ENCODE measurements at regions not wholly inside any gene's neighbourhood (a gene's known extent, or its start where the extent isn't known, plus 50 kb on each side); places are given as distances from the start of the nearest gene placed in this dataset.
A peak's percentile ranks its signal among the peaks of the same experiment; 100 is the strongest.

DNA sequence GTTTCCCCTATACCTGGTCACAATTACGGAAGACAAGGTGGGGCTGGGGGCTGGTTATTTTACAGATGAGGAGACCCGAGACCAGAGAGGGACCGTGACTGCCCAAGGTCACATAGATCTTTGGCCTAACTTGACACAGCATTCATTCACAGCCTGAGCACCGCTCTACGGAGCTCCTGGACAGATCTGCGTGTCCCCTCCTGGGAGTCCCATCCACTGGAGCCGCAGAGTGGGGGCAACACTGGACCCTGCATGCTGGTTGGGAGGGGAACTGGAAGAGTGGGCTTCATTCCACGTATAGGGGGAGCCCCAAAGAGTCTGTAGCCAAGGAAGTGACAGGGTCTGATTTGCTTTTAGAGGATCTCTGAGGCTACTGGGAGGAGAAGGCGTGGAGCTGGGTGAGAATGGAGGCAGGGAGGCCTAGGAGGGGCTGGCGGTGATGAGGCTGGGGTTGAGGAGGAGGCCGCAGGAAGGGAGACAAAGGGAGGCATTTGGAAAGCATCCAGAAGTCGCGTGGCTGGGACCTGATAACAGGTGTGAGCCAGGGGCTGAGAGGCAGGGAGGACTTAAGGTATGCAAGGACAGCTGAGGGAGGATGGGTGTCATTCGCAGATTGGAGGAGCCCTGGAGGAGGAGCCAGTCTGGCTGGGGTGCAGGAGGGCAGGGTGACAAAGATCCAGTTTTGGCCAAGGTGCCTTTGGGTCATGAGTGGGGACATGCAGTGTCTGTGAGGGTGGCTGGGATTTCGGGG lies 64.3 kb upstream of the IER5L start:
- no peaks in the 10 kb centered on the region for H3K36me3 ChIP-seq (ENCODE audit: control insufficient read depth, insufficient read depth, low read length)
- TF ChIP-seq, protein P1, sequence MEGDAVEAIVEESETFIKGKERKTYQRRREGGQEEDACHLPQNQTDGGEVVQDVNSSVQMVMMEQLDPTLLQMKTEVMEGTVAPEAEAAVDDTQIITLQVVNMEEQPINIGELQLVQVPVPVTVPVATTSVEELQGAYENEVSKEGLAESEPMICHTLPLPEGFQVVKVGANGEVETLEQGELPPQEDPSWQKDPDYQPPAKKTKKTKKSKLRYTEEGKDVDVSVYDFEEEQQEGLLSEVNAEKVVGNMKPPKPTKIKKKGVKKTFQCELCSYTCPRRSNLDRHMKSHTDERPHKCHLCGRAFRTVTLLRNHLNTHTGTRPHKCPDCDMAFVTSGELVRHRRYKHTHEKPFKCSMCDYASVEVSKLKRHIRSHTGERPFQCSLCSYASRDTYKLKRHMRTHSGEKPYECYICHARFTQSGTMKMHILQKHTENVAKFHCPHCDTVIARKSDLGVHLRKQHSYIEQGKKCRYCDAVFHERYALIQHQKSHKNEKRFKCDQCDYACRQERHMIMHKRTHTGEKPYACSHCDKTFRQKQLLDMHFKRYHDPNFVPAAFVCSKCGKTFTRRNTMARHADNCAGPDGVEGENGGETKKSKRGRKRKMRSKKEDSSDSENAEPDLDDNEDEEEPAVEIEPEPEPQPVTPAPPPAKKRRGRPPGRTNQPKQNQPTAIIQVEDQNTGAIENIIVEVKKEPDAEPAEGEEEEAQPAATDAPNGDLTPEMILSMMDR (IDR thresholded peaks at IDR 0.05): no peak
- H3K4me1 ChIP-seq (ENCODE audit: control insufficient read depth, insufficient read depth, low read length): peaks cover 6% of the 10 kb centered on the region
- Mint-ChIP-seq H3K9me3 (no peaks in the 10 kb centered on the region), H3K27ac (no peak overlapping the region), H3K4me3 (no peak overlapping the region), H3K27me3 (ENCODE audit: low read depth in 2 of 2) (no peaks in the 10 kb centered on the region), H3K36me3 (no peaks in the 10 kb centered on the region), H3K4me1 (peaks cover 0 to 10% of the 10 kb centered on the region in 2 donors)
- H3K27ac ChIP-seq (ENCODE audit: low read length): no peak overlapping the region
- no peaks in the 10 kb centered on the region for H3K9me3 ChIP-seq (ENCODE audit: control insufficient read depth, insufficient read depth, low read length)
- intact Hi-C loops (cut with micrococcal nuclease): no loop called here
- DNase-seq: no peak
- no peak overlapping the region for H3K4me3 ChIP-seq (ENCODE audit: low read length)
- WGBS (ENCODE audit: insufficient coverage): 93% methylated on average over 15 of the region's 15 CpGs
- H3K27me3 ChIP-seq (ENCODE audit: control insufficient read depth, insufficient read depth, low read length): no peaks in the 10 kb centered on the region
- peak in 1 of 3 donors; percentile 27 for ATAC-seq

DNA sequence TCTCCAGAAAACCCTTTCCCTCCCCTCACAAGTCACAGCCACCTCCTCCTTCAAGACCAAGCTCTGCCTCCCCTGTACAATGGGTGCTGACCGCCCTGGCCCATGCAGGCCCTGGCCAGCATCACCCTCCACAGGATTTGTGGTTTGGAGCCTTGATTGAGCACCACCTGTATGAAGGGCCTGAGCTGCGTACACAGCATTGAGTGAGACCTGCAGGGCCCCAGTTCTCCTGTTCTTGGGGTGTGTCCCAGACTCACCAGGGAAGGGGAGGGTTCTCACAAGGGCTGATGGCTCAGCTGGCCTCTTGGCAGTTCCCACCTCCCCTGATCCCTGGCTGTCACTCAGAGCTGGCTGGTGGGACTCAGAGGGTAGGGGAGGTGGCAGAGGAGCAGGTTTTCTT lies 63.7 kb upstream of the IER5L start:
- Histone ChIP-seq H3K9me3 (ENCODE audit: control insufficient read depth, insufficient read depth, low read length) (no peaks in the 10 kb centered on the region), H3K27me3 (ENCODE audit: control insufficient read depth, insufficient read depth, low read length) (no peaks in the 10 kb centered on the region), H3K4me3 (ENCODE audit: low read length) (no peak overlapping the region), H3K4me1 (ENCODE audit: control insufficient read depth, insufficient read depth, low read length) (peaks cover 12% of the 10 kb centered on the region), H3K36me3 (ENCODE audit: control insufficient read depth, insufficient read depth, low read length) (no peaks in the 10 kb centered on the region), H3K27ac (ENCODE audit: low read length) (no peak overlapping the region)
- Mint-ChIP-seq H3K4me3 (no peak overlapping the region), H3K36me3 (no peaks in the 10 kb centered on the region), H3K27ac (no peak overlapping the region), H3K27me3 (ENCODE audit: low read depth in 2 of 2) (no peaks in the 10 kb centered on the region), H3K9me3 (no peaks in the 10 kb centered on the region), H3K4me1 (peaks cover 0 to 17% of the 10 kb centered on the region in 2 donors)
- no peak for ATAC-seq
- 89% methylated on average over 2 of the region's 2 CpGs for WGBS (ENCODE audit: insufficient coverage)
- intact Hi-C loops (cut with micrococcal nuclease): no loop called here
- no peak for DNase-seq
- TF ChIP-seq, protein P1 (IDR thresholded peaks at IDR 0.05): no peak

DNA sequence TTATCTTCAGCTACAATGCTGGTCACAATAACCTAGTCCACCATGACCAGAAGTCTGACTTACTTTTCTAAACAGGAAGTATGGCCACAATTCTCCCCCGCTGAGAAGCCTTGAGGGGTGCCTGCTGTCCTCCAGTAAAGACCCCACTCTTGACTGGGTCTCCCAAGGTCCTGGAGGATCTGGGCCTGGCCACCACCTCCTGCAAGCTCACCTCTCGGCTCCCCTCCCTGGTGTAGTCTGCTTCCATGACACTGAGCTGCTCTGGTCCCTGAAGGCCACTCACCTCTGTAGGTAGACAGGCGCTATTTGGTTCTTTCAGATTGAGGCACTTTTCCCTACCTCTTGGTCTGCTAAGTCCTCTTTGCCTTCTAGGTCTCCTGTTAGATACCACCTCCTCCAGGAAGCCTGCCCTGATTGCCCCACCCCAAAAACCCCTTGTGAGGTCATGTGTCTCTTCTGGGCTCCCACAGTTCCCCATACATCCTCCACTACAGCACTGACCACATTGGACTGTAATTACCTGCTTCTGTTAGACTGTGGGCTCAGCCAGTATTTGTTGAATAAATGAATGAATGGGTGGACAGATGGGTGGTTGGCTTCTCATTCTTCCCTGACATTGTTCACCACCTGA lies 62.6 kb upstream of the IER5L start:
- Mint-ChIP-seq H3K27ac (no peak overlapping the region), H3K4me3 (no peak overlapping the region), H3K9me3 (no peaks in the 10 kb centered on the region), H3K36me3 (no peaks in the 10 kb centered on the region), H3K27me3 (ENCODE audit: low read depth in 2 of 2) (no peaks in the 10 kb centered on the region), H3K4me1 (peaks cover 5 to 27% of the 10 kb centered on the region in 2 donors)
- Histone ChIP-seq H3K27me3 (ENCODE audit: control insufficient read depth, insufficient read depth, low read length) (no peaks in the 10 kb centered on the region), H3K36me3 (ENCODE audit: control insufficient read depth, insufficient read depth, low read length) (no peaks in the 10 kb centered on the region), H3K4me1 (ENCODE audit: control insufficient read depth, insufficient read depth, low read length) (peaks cover 22% of the 10 kb centered on the region), H3K27ac (ENCODE audit: low read length) (no peak overlapping the region), H3K4me3 (ENCODE audit: low read length) (no peak overlapping the region), H3K9me3 (ENCODE audit: control insufficient read depth, insufficient read depth, low read length) (no peaks in the 10 kb centered on the region)
- intact Hi-C loops (cut with micrococcal nuclease): no loop called here
- DNase-seq (no peak), ATAC-seq (no peak)
- TF ChIP-seq, protein P1 (IDR thresholded peaks at IDR 0.05): no peak
- WGBS (ENCODE audit: insufficient coverage): 89% methylated on average over 3 of the region's 3 CpGs

Measured in natural killer cell (primary cell).